Right lobe of liver (tissue), 6 donors: ENCODE measurements at regions not wholly inside any gene's neighbourhood (a gene's known extent, or its start where the extent isn't known, plus 50 kb on each side); places are given as distances from the start of the nearest gene placed in this dataset.

Source experiments
- ATAC-seq, 4 donors: fragments of 200-7000 bp; cut with Tn5 transposase; one replicate each; pipeline ENCODE4 v1.9.1; 2020; ENCODE audit warnings: mild to moderate bottlenecking in 4 of 4, moderate library complexity in 4 of 4
- DNase-seq, 3 donors: peaks; one replicate each; pipeline ENCODE4 v3.0.0-alpha.2; 2020
- H3K27ac ChIP-seq, 3 donors: fragments of 200-600 bp; one replicate each; pipeline ENCODE4 v1.8.0; 2022
- H3K27me3 ChIP-seq, 2 donors: fragments of 200-600 bp; one replicate each; pipeline ENCODE4 v1.8.0; 2022
- H3K36me3 ChIP-seq, 4 donors: fragments of 200-600 bp; sonication (generic) in 1 of 4; one replicate each; pipeline versions ENCODE4 v1.5.1 to v1.8.0; 2017 to 2022; ENCODE audit warnings: control low read depth in 1 of 4
- H3K4me1 ChIP-seq, 4 donors: fragments of 200-600 bp; sonication (generic) in 1 of 4; one replicate each; pipeline versions ENCODE4 v1.5.1 to v1.8.0; 2017 to 2022; ENCODE audit warnings: control low read depth in 1 of 4
- H3K4me3 ChIP-seq, 3 donors: fragments of 200-600 bp; one replicate each; pipeline ENCODE4 v1.8.0; 2022
- H3K9me3 ChIP-seq, 4 donors: fragments of 200-600 bp; sonication (generic) in 1 of 4; one replicate each; pipeline versions ENCODE4 v1.5.1 to v1.8.0; 2017 to 2022; ENCODE audit warnings: control low read depth in 1 of 4
- POLR2A ChIP-seq: fragments of 450-650 bp; IDR thresholded peaks from one replicate; pipeline ENCODE4 v1.6.1; 2017; ENCODE audit warnings: antibody characterized with exemption, mild to moderate bottlenecking
- WGBS: methylation state at CpG from one replicate; pipeline ENCODE4 v1.1.6; 2018; ENCODE audit warnings: low coverage, low lambda C conversion rate; ENCODE audit not compliant: insufficient coverage; ENCODE audit errors: missing lambda C conversion rate; 5-methylcytosine and 5-hydroxymethylcytosine counted together
- intact Hi-C, 2 donors: fragments of 100-400 bp; cut with DNase I; formaldehyde crosslinking; loops; one replicate each; pipeline versions ENCODE4 v1.11.2 to v1.14.1; 2022
- TF ChIP-seq, protein P1 (sequence below), 4 donors: fragments of 200-600 bp in 3 of 4; fragments of 450-650 bp in 1 of 4; IDR thresholded peaks; one replicate each; pipeline versions ENCODE4 v1.5.1 to v1.8.0; 2016 to 2022; ENCODE audit warnings: antibody characterized with exemption in 4 of 4, mild to moderate bottlenecking in 2 of 4
- donor health status: DM: no; HTN: yes; CAD: no.
- donor health status: DM: no; HTN: no; CAD: no.
- donor health status: DM: no; HTN: no; CAD: no.
- donor health status: DM: no; HTN: yes; CAD: no.
- donor health status: DM: no; HTN: yes; CAD: no.

DNA sequence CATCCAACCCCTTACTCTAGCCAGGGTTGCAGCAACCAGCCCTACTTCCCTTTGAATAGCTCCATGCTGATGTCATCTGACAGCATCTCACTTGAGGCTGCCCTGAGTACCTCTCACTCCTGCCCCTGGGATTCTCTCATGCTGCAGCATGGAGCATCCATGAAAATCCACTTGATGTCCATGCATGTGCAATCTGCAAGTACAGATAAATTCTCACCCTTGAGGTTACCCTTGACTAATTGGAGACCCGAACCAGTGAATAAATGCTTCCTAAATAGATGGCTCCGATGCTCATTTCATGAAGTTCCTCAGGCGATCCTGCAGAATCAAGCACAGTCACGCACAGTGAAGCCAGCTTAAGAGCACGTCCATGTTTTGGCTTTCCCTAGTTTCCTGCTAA, 298.3 kb downstream of the RBM43 start:
- 65% methylated on average over 5 of the region's 5 CpGs for whole genome bisulfite sequencing
- DNase-seq (no peak), ATAC-seq (no peak)
- no peaks in the 10 kb centered on the region for H3K4me1 ChIP-seq
- H3K9me3 ChIP-seq: no peaks in the 10 kb centered on the region
- H3K4me3 ChIP-seq: no peak overlapping the region
- no peaks in the 10 kb centered on the region for H3K36me3 ChIP-seq
- no peaks in the 10 kb centered on the region for H3K27me3 ChIP-seq
- H3K27ac ChIP-seq: no peak overlapping the region
- intact Hi-C loops: no loop called here
- TF ChIP-seq, protein P1, sequence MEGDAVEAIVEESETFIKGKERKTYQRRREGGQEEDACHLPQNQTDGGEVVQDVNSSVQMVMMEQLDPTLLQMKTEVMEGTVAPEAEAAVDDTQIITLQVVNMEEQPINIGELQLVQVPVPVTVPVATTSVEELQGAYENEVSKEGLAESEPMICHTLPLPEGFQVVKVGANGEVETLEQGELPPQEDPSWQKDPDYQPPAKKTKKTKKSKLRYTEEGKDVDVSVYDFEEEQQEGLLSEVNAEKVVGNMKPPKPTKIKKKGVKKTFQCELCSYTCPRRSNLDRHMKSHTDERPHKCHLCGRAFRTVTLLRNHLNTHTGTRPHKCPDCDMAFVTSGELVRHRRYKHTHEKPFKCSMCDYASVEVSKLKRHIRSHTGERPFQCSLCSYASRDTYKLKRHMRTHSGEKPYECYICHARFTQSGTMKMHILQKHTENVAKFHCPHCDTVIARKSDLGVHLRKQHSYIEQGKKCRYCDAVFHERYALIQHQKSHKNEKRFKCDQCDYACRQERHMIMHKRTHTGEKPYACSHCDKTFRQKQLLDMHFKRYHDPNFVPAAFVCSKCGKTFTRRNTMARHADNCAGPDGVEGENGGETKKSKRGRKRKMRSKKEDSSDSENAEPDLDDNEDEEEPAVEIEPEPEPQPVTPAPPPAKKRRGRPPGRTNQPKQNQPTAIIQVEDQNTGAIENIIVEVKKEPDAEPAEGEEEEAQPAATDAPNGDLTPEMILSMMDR (IDR thresholded peaks at IDR 0.05): no peak
- TF ChIP-seq POLR2A: no peak

DNA sequence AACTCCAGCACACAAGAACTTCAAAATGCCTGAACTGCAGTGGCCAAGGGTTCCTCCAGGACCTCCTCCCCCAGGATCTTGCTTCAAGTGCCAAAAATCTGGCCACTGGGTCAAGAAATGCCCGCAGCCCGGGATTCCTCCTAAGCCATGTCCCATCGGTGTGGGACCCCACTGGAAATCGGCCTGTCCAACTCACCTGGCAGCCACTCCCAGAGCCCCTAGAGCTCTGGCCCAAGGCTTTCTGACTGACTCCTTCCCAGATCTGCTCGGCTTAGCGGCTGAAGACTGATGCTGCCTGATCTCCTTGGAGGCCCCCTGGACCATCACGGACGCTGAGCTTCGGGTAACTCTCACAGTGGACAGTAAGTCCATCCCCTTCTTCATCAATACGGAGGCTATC, 306.4 kb downstream of the RBM43 start:
- DNase-seq: no peak
- WGBS: 67% methylated on average over 7 of the region's 10 CpGs
- TF ChIP-seq POLR2A: no peak
- TF ChIP-seq, protein P1 (IDR thresholded peaks at IDR 0.05): no peak
- Histone ChIP-seq H3K36me3 (no peaks in the 10 kb centered on the region), H3K27me3 (no peaks in the 10 kb centered on the region), H3K4me3 (no peak overlapping the region), H3K9me3 (no peaks in the 10 kb centered on the region), H3K4me1 (no peaks in the 10 kb centered on the region), H3K27ac (no peak overlapping the region)
- intact Hi-C loops: no loop called here
- no peak for ATAC-seq

DNA sequence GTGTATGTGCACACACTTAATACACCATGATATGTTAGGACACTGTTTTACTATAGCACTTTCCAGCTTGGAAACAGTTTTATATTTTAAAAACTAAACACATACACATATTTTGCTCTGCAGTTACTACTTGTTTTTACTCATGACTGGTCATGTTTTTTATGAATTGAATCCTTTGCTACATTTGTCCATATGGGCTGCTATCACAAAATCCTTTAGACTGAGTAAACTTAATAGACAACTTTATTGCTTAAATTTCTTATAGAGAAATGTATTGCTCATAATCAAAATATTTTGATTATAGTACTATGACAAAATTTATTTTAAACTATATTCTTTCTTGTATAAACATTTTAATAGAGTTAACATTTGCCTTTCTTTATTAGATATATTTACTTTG, 314.8 kb downstream of the RBM43 start:
- no peak overlapping the region for H3K27ac ChIP-seq
- H3K36me3 ChIP-seq: no peaks in the 10 kb centered on the region
- intact Hi-C loops: no loop called here
- H3K27me3 ChIP-seq: no peaks in the 10 kb centered on the region
- H3K4me1 ChIP-seq: no peaks in the 10 kb centered on the region
- H3K4me3 ChIP-seq: no peak overlapping the region
- DNase-seq (no peak), ATAC-seq (no peak)
- no peak for TF ChIP-seq POLR2A
- TF ChIP-seq, protein P1 (IDR thresholded peaks at IDR 0.05): no peak
- no peaks in the 10 kb centered on the region for H3K9me3 ChIP-seq

DNA sequence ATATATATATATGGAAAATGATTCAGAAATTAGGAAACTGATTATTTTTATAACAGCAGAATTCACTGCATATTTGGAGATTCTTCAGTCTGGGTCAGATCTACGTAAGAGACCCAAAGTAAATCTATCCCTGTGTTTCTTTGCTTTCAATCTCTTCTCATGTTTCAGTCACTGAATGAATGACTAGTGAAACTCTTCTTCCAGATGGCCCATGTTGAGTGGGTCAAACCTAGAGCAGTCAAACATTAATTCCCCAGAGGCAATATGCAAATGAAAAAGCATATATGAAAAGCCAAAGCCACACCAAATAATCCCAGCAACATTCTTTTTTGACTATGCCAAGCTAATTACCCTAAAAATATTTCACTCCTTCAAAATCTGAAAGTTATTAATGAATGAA, 317.3 kb downstream of the RBM43 start:
- TF ChIP-seq POLR2A: no peak
- TF ChIP-seq, protein P1 (IDR thresholded peaks at IDR 0.05): no peak
- Histone ChIP-seq H3K27ac (no peak overlapping the region), H3K36me3 (no peaks in the 10 kb centered on the region), H3K27me3 (no peaks in the 10 kb centered on the region), H3K4me3 (no peak overlapping the region), H3K9me3 (no peaks in the 10 kb centered on the region), H3K4me1 (no peaks in the 10 kb centered on the region)
- WGBS: 80% methylated on average over 1 of the region's 1 CpG
- no peak for DNase-seq
- no peak for ATAC-seq
- intact Hi-C loops: no loop called here

GRCh38 chr2:150939087-150939486, 322.6 kb downstream of the RBM43 start:
- H3K4me1 ChIP-seq: no peaks in the 10 kb centered on the region
- no peaks in the 10 kb centered on the region for H3K27me3 ChIP-seq
- H3K9me3 ChIP-seq: no peaks in the 10 kb centered on the region
- intact Hi-C loops: no loop called here
- no peak overlapping the region for H3K4me3 ChIP-seq
- no peak for ATAC-seq
- no peak for DNase-seq
- H3K36me3 ChIP-seq: no peaks in the 10 kb centered on the region
- TF ChIP-seq, protein P1 (IDR thresholded peaks at IDR 0.05): no peak
- no peak for TF ChIP-seq POLR2A
- WGBS: 11% methylated on average over 1 of the region's 3 CpGs
- no peak overlapping the region for H3K27ac ChIP-seq
